WTC11 (cell line): ENCODE measurements at regions not wholly inside any gene's neighbourhood (a gene's known extent, or its start where the extent isn't known, plus 50 kb on each side); places are given as distances from the start of the nearest gene placed in this dataset.

ENCODE experiments used
- ETV6 ChIP-seq: sonication (generic); formaldehyde crosslinking; IDR thresholded peaks from 2 replicates; pipeline ENCODE4 v1.8.1; 2022; ENCODE audit warnings: mild to moderate bottlenecking, missing genetic modification reagents
- ZNF317 ChIP-seq: sonication (generic); formaldehyde crosslinking; IDR thresholded peaks from 2 replicates; pipeline ENCODE4 v1.8.1; 2023; ENCODE audit warnings: low read depth, mild to moderate bottlenecking, moderate library complexity, missing genetic modification reagents, borderline replicate concordance
- ZNF423 ChIP-seq: fragments of 250-450 bp; sonication (Bioruptor Pico); IDR thresholded peaks from 2 replicates; pipeline ENCODE4 v2.1.2; 2022; ENCODE audit warnings: mild to moderate bottlenecking, moderate library complexity
- TF ChIP-seq, protein P1 (sequence below): fragments of 200-600 bp; IDR thresholded peaks from 2 replicates; pipeline ENCODE4 v1.8.0; 2022; ENCODE audit warnings: antibody characterized with exemption
- TF ChIP-seq, protein P2 (sequence below): sonication (generic); formaldehyde crosslinking; IDR thresholded peaks from 2 replicates; pipeline ENCODE4 v1.8.0; 2022; ENCODE audit warnings: mild to moderate bottlenecking, missing genetic modification reagents

DNA sequence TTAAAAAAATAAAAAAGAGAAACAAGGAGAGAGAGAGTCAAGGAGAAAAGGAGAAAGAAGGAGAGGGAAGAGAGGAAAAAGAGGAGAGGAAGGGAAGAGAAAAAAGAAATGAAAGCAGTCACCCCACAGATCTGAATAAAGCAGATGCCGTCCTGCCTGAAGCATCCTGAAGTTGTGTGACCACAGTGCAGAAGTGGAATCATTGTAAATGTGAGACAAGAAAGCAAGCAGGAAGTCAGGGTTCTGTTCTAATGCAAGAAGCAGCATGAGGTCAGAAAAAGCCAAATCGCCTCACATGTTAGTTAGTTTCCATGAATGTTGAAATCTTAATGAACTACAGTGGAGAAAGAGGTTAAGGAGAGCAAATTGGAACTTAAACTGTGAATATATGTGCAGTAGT, 692.5 kb downstream of the CENPC start:
- TF ChIP-seq, protein P1, sequence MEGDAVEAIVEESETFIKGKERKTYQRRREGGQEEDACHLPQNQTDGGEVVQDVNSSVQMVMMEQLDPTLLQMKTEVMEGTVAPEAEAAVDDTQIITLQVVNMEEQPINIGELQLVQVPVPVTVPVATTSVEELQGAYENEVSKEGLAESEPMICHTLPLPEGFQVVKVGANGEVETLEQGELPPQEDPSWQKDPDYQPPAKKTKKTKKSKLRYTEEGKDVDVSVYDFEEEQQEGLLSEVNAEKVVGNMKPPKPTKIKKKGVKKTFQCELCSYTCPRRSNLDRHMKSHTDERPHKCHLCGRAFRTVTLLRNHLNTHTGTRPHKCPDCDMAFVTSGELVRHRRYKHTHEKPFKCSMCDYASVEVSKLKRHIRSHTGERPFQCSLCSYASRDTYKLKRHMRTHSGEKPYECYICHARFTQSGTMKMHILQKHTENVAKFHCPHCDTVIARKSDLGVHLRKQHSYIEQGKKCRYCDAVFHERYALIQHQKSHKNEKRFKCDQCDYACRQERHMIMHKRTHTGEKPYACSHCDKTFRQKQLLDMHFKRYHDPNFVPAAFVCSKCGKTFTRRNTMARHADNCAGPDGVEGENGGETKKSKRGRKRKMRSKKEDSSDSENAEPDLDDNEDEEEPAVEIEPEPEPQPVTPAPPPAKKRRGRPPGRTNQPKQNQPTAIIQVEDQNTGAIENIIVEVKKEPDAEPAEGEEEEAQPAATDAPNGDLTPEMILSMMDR = no peak
- no peak for TF ChIP-seq ZNF423 (CRISPR knock-in tag)
- no peak for TF ChIP-seq ZNF317 (CRISPR knock-in tag)
- TF ChIP-seq, protein P2, sequence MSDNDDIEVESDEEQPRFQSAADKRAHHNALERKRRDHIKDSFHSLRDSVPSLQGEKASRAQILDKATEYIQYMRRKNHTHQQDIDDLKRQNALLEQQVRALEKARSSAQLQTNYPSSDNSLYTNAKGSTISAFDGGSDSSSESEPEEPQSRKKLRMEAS (CRISPR knock-in tag) = no peak
- no peak for TF ChIP-seq ETV6
